A673 (cell line): ENCODE measurements at regions not wholly inside any gene's neighbourhood (a gene's known extent, or its start where the extent isn't known, plus 50 kb on each side); places are given as distances from the start of the nearest gene placed in this dataset.

ENCODE experiments used
- BruUV-seq: library from RNA; stranded (reverse); fragments of 400-500 nt; replicated peaks from 2 replicates; lab custom pipeline; 2021; lab: Mats Ljungman, UMichigan
- CTCF ChIA-PET: fragments of 300-600 bp; sonication (Branson Sonifier 250); formaldehyde crosslinking; loops from one replicate; lab custom pipeline; 2022; ENCODE audit warnings: antibody characterized with exemption; lab: Charles Lee
- POLR2A ChIA-PET: fragments of 300-600 bp; sonication (Branson Sonifier 250); formaldehyde crosslinking; loops from one replicate; lab custom pipeline; 2022; ENCODE audit warnings: antibody characterized with exemption; ENCODE audit not compliant: low non-redundant PET; lab: Charles Lee
- DNase-seq: peaks from one replicate; pipeline ENCODE4 v3.0.0-alpha.2; 2015; ENCODE audit warnings: low spot score
- H3K27ac ChIP-seq: fragments of 200-600 bp; sonication (generic); 2 replicates; pipeline ENCODE4 v1.5.1; 2016; ENCODE audit warnings: mixed run types, low read depth, mild to moderate bottlenecking, mixed read lengths, antibody characterized with exemption, low read length; ENCODE audit not compliant: poor library complexity, severe bottlenecking
- H3K27me3 ChIP-seq: fragments of 200-600 bp; sonication (generic); replicated peaks from 2 replicates; pipeline ENCODE4 v1.6.1; 2017; ENCODE audit warnings: mixed run types, low read depth, mild to moderate bottlenecking, mixed read lengths, antibody characterized with exemption, low read length; ENCODE audit not compliant: insufficient read depth, poor library complexity
- H3K36me3 ChIP-seq: fragments of 200-600 bp; sonication (generic); 2 replicates; pipeline ENCODE4 v1.6.1; 2016; ENCODE audit warnings: mixed run types, mild to moderate bottlenecking, mixed read lengths, antibody characterized with exemption, low read length; ENCODE audit not compliant: insufficient read depth, poor library complexity, severe bottlenecking
- H3K4me1 ChIP-seq: fragments of 200-600 bp; sonication (generic); 2 replicates; pipeline ENCODE4 v1.6.1; 2017; ENCODE audit warnings: mixed run types, mild to moderate bottlenecking, mixed read lengths, antibody characterized with exemption, low read length; ENCODE audit not compliant: insufficient read depth, poor library complexity, severe bottlenecking
- H3K4me3 ChIP-seq: fragments of 200-600 bp; sonication (generic); 2 replicates; pipeline ENCODE4 v1.5.1; 2016; ENCODE audit warnings: low read depth, mixed run types, mild to moderate bottlenecking, mixed read lengths, low read length; ENCODE audit not compliant: poor library complexity, severe bottlenecking
- H3K9me3 ChIP-seq: fragments of 200-600 bp; sonication (generic); 2 replicates; pipeline ENCODE4 v1.6.1; 2016; ENCODE audit warnings: mixed run types, low read depth, mild to moderate bottlenecking, mixed read lengths, antibody characterized with exemption, low read length; ENCODE audit not compliant: poor library complexity, severe bottlenecking
- CTCF ChIP-seq: fragments of 300-800, 200-600 bp; sonication (generic); conservative IDR thresholded peaks from 2 replicates; pipeline ENCODE4 v1.5.1; 2017; ENCODE audit warnings: low read depth, mild to moderate bottlenecking, antibody characterized with exemption, low read length, moderate library complexity, mixed read lengths
- EZH2 ChIP-seq: fragments of 200-600 bp; sonication (generic); IDR thresholded peaks from 2 replicates; pipeline ENCODE4 v1.6.1; 2017; ENCODE audit warnings: borderline replicate concordance, low read depth, mild to moderate bottlenecking, mixed read lengths, antibody characterized with exemption, low read length; ENCODE audit not compliant: poor library complexity, severe bottlenecking
- intact Hi-C: fragments of 100-400 bp; cut with micrococcal nuclease; formaldehyde crosslinking; loops from one replicate; pipeline ENCODE4 v1.10.0; 2022; ENCODE audit not compliant: unreplicated experiment

- intact Hi-C loops, result no loop called here
- Histone ChIP-seq H3K4me3 (no peak overlapping the region), H3K9me3 (no peaks in the 10 kb centered on the region), H3K27ac (no peak overlapping the region), H3K4me1 (no peaks in the 10 kb centered on the region), H3K36me3 (no peaks in the 10 kb centered on the region), H3K27me3 (peaks cover 19% of the 10 kb centered on the region)
- no peak for TF ChIP-seq EZH2
- TF ChIP-seq CTCF, result no peak
- ChIA-PET CTCF (no interaction called here), POLR2A (no interaction called here)
- no peak for DNase-seq
- no TSS peak for BruUV-seq
Measured at GRCh38 chr4:24425863-24426262, 158.5 kb downstream of the DHX15 start.

GRCh38 chr4:24423670-24424069, 160.7 kb downstream of the DHX15 start:
- Histone ChIP-seq H3K4me3 (no peak overlapping the region), H3K36me3 (no peaks in the 10 kb centered on the region), H3K27ac (no peak overlapping the region), H3K27me3 (peaks cover 19% of the 10 kb centered on the region), H3K4me1 (no peaks in the 10 kb centered on the region), H3K9me3 (no peaks in the 10 kb centered on the region)
- POLR2A ChIA-PET, result no interaction called here
- TF ChIP-seq EZH2, result no peak
- no peak for TF ChIP-seq CTCF
- no peak for DNase-seq
- intact Hi-C loops, result no loop called here
- BruUV-seq, result no TSS peak
- CTCF ChIA-PET, result no interaction called here

GRCh38 chr4:24422644-24423043, 161.7 kb downstream of the DHX15 start:
- DNase-seq, result no peak
- peaks cover 19% of the 10 kb centered on the region for H3K27me3 ChIP-seq
- ChIA-PET POLR2A (no interaction called here), CTCF (no interaction called here)
- BruUV-seq, result no TSS peak
- H3K4me1 ChIP-seq, result no peaks in the 10 kb centered on the region
- no peak overlapping the region for H3K4me3 ChIP-seq
- no peak for TF ChIP-seq EZH2
- TF ChIP-seq CTCF, result no peak
- no peaks in the 10 kb centered on the region for H3K9me3 ChIP-seq
- H3K36me3 ChIP-seq, result no peaks in the 10 kb centered on the region
- intact Hi-C loops, result no loop called here
- no peak overlapping the region for H3K27ac ChIP-seq
